GDM1 (cell line): ENCODE measurements at regions not wholly inside any gene's neighbourhood (a gene's known extent, or its start where the extent isn't known, plus 50 kb on each side); places are given as distances from the start of the nearest gene placed in this dataset.

ENCODE experiments used
- DNase-seq: peaks from one replicate; lab custom pipeline; 2025; lab: John Stamatoyannopoulos, UW

GRCh38 chr6:23016696-23017095, 447.3 kb downstream of the HDGFL1 start:
- no peak for DNase-seq

GRCh38 chr6:23021487-23021886, 452.1 kb downstream of the HDGFL1 start:
- no peak for DNase-seq

- no peak for DNase-seq
Observed at GRCh38 chr6:23027281-23027680, 457.9 kb downstream of the HDGFL1 start.

GRCh38 chr6:23031986-23032385, 462.6 kb downstream of the HDGFL1 start:
- no peak for DNase-seq

GRCh38 chr6:23034926-23035325, 465.6 kb downstream of the HDGFL1 start:
- DNase-seq = no peak

- no peak for DNase-seq
Observed at GRCh38 chr6:23036406-23036983, 467.1 kb downstream of the HDGFL1 start.

- DNase-seq = no peak
Observed at GRCh38 chr6:23040899-23041298, 471.5 kb downstream of the HDGFL1 start.

GRCh38 chr6:23045280-23045679, 475.9 kb downstream of the HDGFL1 start:
- no peak for DNase-seq

- DNase-seq = no peak
Observed at GRCh38 chr6:23055523-23055922, 486.2 kb downstream of the HDGFL1 start.

GRCh38 chr6:23073821-23074220, 504.5 kb downstream of the HDGFL1 start:
- DNase-seq = no peak

- no peak for DNase-seq
Observed at GRCh38 chr6:23077772-23078171, 508.4 kb downstream of the HDGFL1 start.

- DNase-seq = no peak
Observed at GRCh38 chr6:23081701-23082100, 512.3 kb downstream of the HDGFL1 start.

GRCh38 chr6:23086100-23086499, 516.7 kb downstream of the HDGFL1 start:
- DNase-seq = no peak

- DNase-seq = no peak
Observed at GRCh38 chr6:23087471-23087870, 518.1 kb downstream of the HDGFL1 start.

- DNase-seq = no peak
Observed at GRCh38 chr6:23088761-23089160, 519.4 kb downstream of the HDGFL1 start.

- DNase-seq = no peak
Observed at GRCh38 chr6:23089981-23090380, 520.6 kb downstream of the HDGFL1 start.

GRCh38 chr6:23091795-23092194, 522.4 kb downstream of the HDGFL1 start:
- DNase-seq = no peak

- DNase-seq = no peak
Observed at GRCh38 chr6:23096876-23097275, 527.5 kb downstream of the HDGFL1 start.

GRCh38 chr6:23097566-23097965, 528.2 kb downstream of the HDGFL1 start:
- no peak for DNase-seq

- DNase-seq = no peak
Observed at GRCh38 chr6:23106951-23107350, 537.6 kb downstream of the HDGFL1 start.

- no peak for DNase-seq
Observed at GRCh38 chr6:23111984-23112383, 542.6 kb downstream of the HDGFL1 start.

GRCh38 chr6:23114812-23115504, 545.6 kb downstream of the HDGFL1 start:
- DNase-seq = no peak

GRCh38 chr6:23137611-23138010, 568.2 kb downstream of the HDGFL1 start:
- DNase-seq = no peak

GRCh38 chr6:23140871-23141270, 571.5 kb downstream of the HDGFL1 start:
- no peak for DNase-seq
